ENCODE measurements at regions not wholly inside any gene's neighbourhood (a gene's known extent, or its start where the extent isn't known, plus 50 kb on each side); places are given as distances from the start of the nearest gene placed in this dataset.
"Not testable (repeated sequence)": the region's sequence is repeated elsewhere in the genome, so short reads cannot be mapped to it uniquely, and the experiment has no call there.

DNA sequence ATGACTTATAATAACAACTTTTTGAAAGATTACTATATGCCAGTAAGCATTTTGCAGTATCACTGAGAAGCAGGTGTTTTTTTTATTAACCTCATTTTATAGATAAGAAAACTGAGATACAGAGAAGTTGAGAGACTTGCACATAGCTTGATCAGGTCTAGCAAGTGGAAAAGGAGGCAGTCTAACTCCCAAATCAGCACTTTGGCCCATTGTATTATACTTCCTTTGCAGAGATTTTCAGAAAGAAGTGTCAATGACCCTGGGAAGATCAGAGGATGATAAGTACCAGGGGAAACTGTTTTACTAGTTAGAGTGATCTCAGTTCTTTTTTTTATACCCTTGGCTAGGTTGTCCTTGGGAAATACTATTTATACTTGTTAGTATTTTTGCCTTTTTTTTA lies 358.7 kb downstream of the SQOR start:
- no peak overlapping the region for H3K27ac Mint-ChIP-seq
- ATAC-seq (replicated peaks): no peak
- H3K27me3 Mint-ChIP-seq: no peaks in the 10 kb centered on the region
- H3K4me1 Mint-ChIP-seq: no peaks in the 10 kb centered on the region
- H3K4me3 Mint-ChIP-seq: no peak overlapping the region
- peaks cover 13% of the 10 kb centered on the region for H3K9me3 Mint-ChIP-seq
- no peaks in the 10 kb centered on the region for H3K36me3 Mint-ChIP-seq (ENCODE audit: low read depth)

DNA sequence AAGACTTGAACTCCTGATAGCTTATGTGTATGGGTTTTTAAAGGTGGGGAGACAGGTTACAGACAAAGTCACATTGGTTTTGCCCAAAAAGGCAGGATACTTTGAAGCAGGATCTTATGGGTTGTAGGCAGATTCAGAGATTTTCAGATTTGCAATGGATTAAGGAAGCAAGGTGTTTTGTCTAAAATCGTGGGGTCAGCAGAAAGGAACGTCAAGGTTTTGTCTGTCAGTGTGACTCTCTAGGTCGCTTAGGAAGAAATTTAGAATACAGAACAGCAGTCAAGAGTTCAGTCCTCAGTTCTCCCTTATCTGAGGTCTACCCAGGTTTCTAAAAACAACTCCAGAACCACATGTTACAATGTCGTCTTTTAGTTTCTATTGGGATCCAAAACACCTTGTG lies 361.0 kb downstream of the SQOR start:
- peaks cover 9% of the 10 kb centered on the region for H3K9me3 Mint-ChIP-seq
- H3K27ac Mint-ChIP-seq: no peak overlapping the region
- no peak overlapping the region for H3K4me3 Mint-ChIP-seq
- no peaks in the 10 kb centered on the region for H3K27me3 Mint-ChIP-seq
- H3K4me1 Mint-ChIP-seq: no peaks in the 10 kb centered on the region
- no peaks in the 10 kb centered on the region for H3K36me3 Mint-ChIP-seq (ENCODE audit: low read depth)
- ATAC-seq (replicated peaks): no peak

- no peak for ATAC-seq (replicated peaks)
- Mint-ChIP-seq H3K4me3 (no peak overlapping the region), H3K9me3 (peaks cover 13% of the 10 kb centered on the region), H3K27ac (no peak overlapping the region), H3K4me1 (no peaks in the 10 kb centered on the region), H3K27me3 (no peaks in the 10 kb centered on the region), H3K36me3 (ENCODE audit: low read depth) (no peaks in the 10 kb centered on the region)
These were observed 379.7 kb downstream of the SQOR start for GRCh38 chr15:46014532-46014931.

DNA sequence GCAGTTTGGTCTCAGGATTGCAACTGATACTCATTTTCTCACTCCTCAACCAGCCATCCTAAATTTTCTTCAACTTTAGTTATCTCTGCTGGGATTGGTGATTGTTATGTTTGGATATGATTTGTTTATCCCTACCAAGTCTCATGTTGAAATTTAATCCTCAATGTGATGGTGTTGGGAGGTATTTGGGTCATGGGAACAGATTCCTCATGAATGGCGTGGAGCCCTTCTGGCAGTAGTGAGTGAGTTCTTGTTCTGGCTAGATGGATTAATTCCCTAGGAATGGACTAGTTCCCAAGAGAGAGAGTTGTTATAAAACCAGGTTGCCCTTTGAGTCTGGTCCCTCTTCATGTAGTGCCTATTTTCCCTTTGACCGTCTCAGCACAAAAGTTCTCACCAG lies 399.9 kb downstream of the SQOR start:
- H3K36me3 Mint-ChIP-seq (ENCODE audit: low read depth): no peaks in the 10 kb centered on the region
- H3K4me1 Mint-ChIP-seq: no peaks in the 10 kb centered on the region
- no peak overlapping the region for H3K27ac Mint-ChIP-seq
- no peak overlapping the region for H3K4me3 Mint-ChIP-seq
- ATAC-seq (replicated peaks): no peak
- H3K9me3 Mint-ChIP-seq: peaks cover 11% of the 10 kb centered on the region
- no peaks in the 10 kb centered on the region for H3K27me3 Mint-ChIP-seq

- Mint-ChIP-seq H3K27ac (no peak overlapping the region), H3K36me3 (ENCODE audit: low read depth) (no peaks in the 10 kb centered on the region), H3K27me3 (no peaks in the 10 kb centered on the region), H3K9me3 (peaks cover 11% of the 10 kb centered on the region), H3K4me3 (no peak overlapping the region), H3K4me1 (no peaks in the 10 kb centered on the region)
- ATAC-seq (replicated peaks): no peak
These were observed 404.9 kb downstream of the SQOR start for GRCh38 chr15:46039703-46040102.

DNA sequence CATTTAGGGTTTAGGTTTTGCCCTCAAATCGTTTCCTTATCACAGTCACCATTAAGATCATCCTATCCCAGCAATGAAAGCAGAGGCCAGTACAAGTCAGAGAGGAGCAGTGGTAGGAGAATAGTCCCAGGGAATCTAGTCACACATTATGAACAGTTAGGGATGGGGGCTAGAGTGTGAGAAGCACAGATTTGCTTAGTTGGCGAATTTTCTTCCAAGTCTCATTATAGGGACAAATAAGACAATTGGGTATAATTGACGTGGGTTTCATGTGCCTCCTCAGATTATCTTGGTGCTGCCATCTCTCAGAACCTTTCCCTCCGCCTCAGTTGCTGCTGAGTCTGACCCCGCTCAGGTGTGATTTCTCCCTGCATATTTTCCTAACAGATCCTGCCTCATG lies 407.1 kb downstream of the SQOR start:
- Mint-ChIP-seq H3K27me3 (no peaks in the 10 kb centered on the region), H3K27ac (no peak overlapping the region), H3K36me3 (ENCODE audit: low read depth) (no peaks in the 10 kb centered on the region), H3K4me3 (no peak overlapping the region), H3K9me3 (peaks cover 11% of the 10 kb centered on the region), H3K4me1 (no peaks in the 10 kb centered on the region)
- ATAC-seq (replicated peaks): no peak

- no peaks in the 10 kb centered on the region for H3K27me3 Mint-ChIP-seq
- no peak overlapping the region for H3K27ac Mint-ChIP-seq
- no peak for ATAC-seq (replicated peaks)
- H3K4me1 Mint-ChIP-seq: no peaks in the 10 kb centered on the region
- peaks cover 4% of the 10 kb centered on the region for H3K9me3 Mint-ChIP-seq
- no peaks in the 10 kb centered on the region for H3K36me3 Mint-ChIP-seq (ENCODE audit: low read depth)
- no peak overlapping the region for H3K4me3 Mint-ChIP-seq
These were observed 425.2 kb downstream of the SQOR start for GRCh38 chr15:46059921-46060594.

GRCh38 chr15:46061002-46061401 lies 426.2 kb downstream of the SQOR start:
- no peaks in the 10 kb centered on the region for H3K4me1 Mint-ChIP-seq

DNA sequence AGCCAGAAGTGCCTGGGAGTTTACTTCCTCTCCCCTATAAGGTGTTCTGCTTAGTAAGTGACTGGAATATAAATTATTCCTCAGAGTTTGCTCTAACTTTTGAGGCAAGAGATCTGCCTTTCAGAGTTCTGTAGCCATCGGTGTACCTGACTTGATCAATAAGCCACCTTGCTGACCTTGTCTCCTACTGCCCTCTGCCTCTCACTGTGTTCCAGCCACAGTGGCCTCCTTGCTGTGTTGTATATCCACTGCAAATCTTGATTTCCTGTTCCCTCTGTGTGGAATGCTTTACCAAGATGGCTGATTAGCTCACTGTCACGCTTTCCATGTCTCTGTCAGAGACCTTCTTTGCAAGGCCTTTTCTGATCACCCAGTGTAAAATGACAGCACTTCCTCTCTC lies 442.4 kb downstream of the SQOR start:
- H3K4me1 Mint-ChIP-seq: no peaks in the 10 kb centered on the region
- H3K36me3 Mint-ChIP-seq (ENCODE audit: low read depth): no peaks in the 10 kb centered on the region
- H3K9me3 Mint-ChIP-seq: no peaks in the 10 kb centered on the region
- ATAC-seq (replicated peaks): no peak
- no peak overlapping the region for H3K27ac Mint-ChIP-seq
- no peaks in the 10 kb centered on the region for H3K27me3 Mint-ChIP-seq
- no peak overlapping the region for H3K4me3 Mint-ChIP-seq

More at GRCh38 chr15:46061002-46061401, 426.2 kb downstream of the SQOR start:
- ATAC-seq (replicated peaks): no peak
- peaks cover 4% of the 10 kb centered on the region for H3K9me3 Mint-ChIP-seq
- H3K36me3 Mint-ChIP-seq (ENCODE audit: low read depth): no peaks in the 10 kb centered on the region
- H3K27me3 Mint-ChIP-seq: no peaks in the 10 kb centered on the region
- no peak overlapping the region for H3K4me3 Mint-ChIP-seq
- H3K27ac Mint-ChIP-seq: no peak overlapping the region

- Mint-ChIP-seq H3K27me3 (no peaks in the 10 kb centered on the region), H3K36me3 (ENCODE audit: low read depth) (no peaks in the 10 kb centered on the region), H3K4me3 (no peak overlapping the region), H3K27ac (no peak overlapping the region), H3K9me3 (no peaks in the 10 kb centered on the region), H3K4me1 (no peaks in the 10 kb centered on the region)
- ATAC-seq (replicated peaks): no peak
These were observed 444.2 kb downstream of the SQOR start for GRCh38 chr15:46079046-46079445.

GRCh38 chr15:46080016-46080415 lies 445.2 kb downstream of the SQOR start:
- H3K4me3 Mint-ChIP-seq: no peak overlapping the region
- H3K9me3 Mint-ChIP-seq: no peaks in the 10 kb centered on the region
- H3K27ac Mint-ChIP-seq: no peak overlapping the region
- ATAC-seq (replicated peaks): no peak
- no peaks in the 10 kb centered on the region for H3K4me1 Mint-ChIP-seq
- H3K36me3 Mint-ChIP-seq (ENCODE audit: low read depth): no peaks in the 10 kb centered on the region
- H3K27me3 Mint-ChIP-seq: no peaks in the 10 kb centered on the region

DNA sequence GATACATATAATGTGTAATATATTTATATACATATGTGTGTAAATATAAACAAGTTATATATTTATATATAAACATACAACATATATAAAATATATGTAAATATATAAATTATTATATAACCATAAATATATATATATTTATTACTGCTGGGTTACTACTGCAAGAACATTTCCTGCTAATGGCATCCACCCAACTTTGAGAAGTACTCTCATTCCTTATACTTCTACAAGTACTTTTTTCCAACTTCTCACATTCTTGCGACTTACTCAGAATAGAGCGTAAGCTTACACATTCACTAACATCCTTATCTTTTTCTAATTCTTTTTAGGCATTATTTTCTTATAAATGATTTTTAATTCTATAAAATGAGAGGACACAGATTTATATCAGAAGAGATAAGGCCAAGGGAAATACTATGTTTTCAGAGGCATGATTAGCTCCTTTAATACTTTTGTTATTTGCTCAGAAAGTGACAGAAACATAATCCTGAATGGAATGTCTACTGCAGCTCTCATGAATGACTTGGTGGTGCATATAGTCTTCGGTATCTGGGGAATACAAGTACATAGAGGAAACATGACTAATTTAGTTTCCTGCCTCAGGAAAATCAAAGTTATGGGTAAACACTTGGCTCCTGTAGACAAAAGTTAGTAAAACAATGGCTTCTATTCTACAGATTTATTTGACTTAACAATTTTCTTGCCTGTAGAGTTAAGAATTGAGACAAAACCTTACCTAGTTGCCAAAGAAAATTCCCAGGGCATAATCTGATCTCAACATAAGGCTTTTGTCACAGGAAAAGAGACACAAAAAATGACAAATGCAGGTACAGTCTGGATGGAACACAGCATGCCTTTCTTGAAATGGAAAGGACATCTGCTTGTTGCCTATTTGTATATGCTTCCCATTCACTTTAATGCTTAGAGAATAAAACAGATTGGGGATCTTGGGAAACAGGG lies 453.9 kb downstream of the SQOR start:
- ATAC-seq (replicated peaks): no peak
- Mint-ChIP-seq H3K27ac (no peak overlapping the region), H3K27me3 (no peaks in the 10 kb centered on the region), H3K4me1 (no peaks in the 10 kb centered on the region), H3K9me3 (peaks cover 8% of the 10 kb centered on the region), H3K4me3 (no peak overlapping the region), H3K36me3 (ENCODE audit: low read depth) (no peaks in the 10 kb centered on the region)

- Mint-ChIP-seq H3K36me3 (ENCODE audit: low read depth) (no peaks in the 10 kb centered on the region), H3K27ac (no peak overlapping the region)
These were observed 454.7 kb downstream of the SQOR start for GRCh38 chr15:46089467-46089935.

GRCh38 chr15:46091860-46092450 lies 457.1 kb downstream of the SQOR start:
- no peaks in the 10 kb centered on the region for H3K4me1 Mint-ChIP-seq
- H3K9me3 Mint-ChIP-seq: peaks cover 12% of the 10 kb centered on the region
- no peak for ATAC-seq (replicated peaks)
- H3K27me3 Mint-ChIP-seq: no peaks in the 10 kb centered on the region
- no peak overlapping the region for H3K27ac Mint-ChIP-seq
- no peaks in the 10 kb centered on the region for H3K36me3 Mint-ChIP-seq (ENCODE audit: low read depth)
- H3K4me3 Mint-ChIP-seq: no peak overlapping the region

More at GRCh38 chr15:46089467-46089935, 454.7 kb downstream of the SQOR start:
- Mint-ChIP-seq H3K4me3 (no peak overlapping the region), H3K4me1 (no peaks in the 10 kb centered on the region), H3K27me3 (no peaks in the 10 kb centered on the region), H3K9me3 (peaks cover 11% of the 10 kb centered on the region)
- ATAC-seq (replicated peaks): no peak

DNA sequence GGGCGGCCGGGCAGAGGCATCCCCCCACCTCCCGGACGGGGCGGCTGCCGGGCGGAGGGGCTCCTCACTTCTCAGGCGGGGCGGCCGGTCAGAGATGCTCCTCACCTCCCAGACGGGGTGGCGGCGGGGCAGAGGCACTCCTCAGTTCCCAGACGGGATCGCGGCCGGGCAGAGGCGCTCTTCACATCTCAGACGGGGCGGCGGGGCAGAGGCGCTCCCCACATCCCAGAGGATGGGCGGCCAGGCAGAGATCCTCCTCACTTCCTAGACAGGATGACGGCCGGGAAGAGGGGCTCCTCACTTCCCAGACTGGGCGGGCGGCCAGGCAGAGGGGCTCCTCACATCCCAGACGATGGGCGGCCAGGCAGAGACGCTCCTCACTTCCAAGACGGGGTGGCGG lies 463.2 kb downstream of the SQOR start:
- H3K4me1 Mint-ChIP-seq; H3K27me3 Mint-ChIP-seq; H3K36me3 Mint-ChIP-seq (ENCODE audit: low read depth); H3K27ac Mint-ChIP-seq; H3K4me3 Mint-ChIP-seq; H3K9me3 Mint-ChIP-seq; ATAC-seq (replicated peaks): not testable (repeated sequence)
